Naive B cell (primary cell): ENCODE measurements at regions not wholly inside any gene's neighbourhood (a gene's known extent, or its start where the extent isn't known, plus 50 kb on each side); places are given as distances from the start of the nearest gene placed in this dataset.
A peak's percentile ranks its signal among the peaks of the same experiment; 100 is the strongest.

Experiments
- ATAC-seq, 2 donors: fragments of 150-1000 bp; cut with Tn5 transposase; 2 replicates each; pipeline ENCODE4 v1.10.0; 2021; ENCODE audit warnings: low read depth in 2 of 2, mild to moderate bottlenecking in 2 of 2, moderate library complexity in 2 of 2
- DNase-seq: peaks from one replicate; pipeline ENCODE4 v3.0.0; 2022
- H3K27ac Mint-ChIP-seq, 6 donors: one replicate each; pipeline ENCODE4 v1.8.0; 2020 to 2022; ENCODE audit warnings: mild to moderate bottlenecking in 6 of 6, mixed read lengths in 6 of 6, moderate library complexity in 5 of 6, inconsistent platforms in 2 of 6
- H3K27me3 Mint-ChIP-seq, 3 donors: one replicate each; pipeline ENCODE4 v1.8.0; 2021 to 2022; ENCODE audit warnings: mixed read lengths in 3 of 3, mild to moderate bottlenecking in 1 of 3
- H3K36me3 Mint-ChIP-seq, 2 donors: one replicate each; pipeline ENCODE4 v1.8.0; 2020 to 2022; ENCODE audit warnings: mixed read lengths in 2 of 2, inconsistent platforms in 1 of 2, mild to moderate bottlenecking in 1 of 2
- H3K4me1 Mint-ChIP-seq, 3 donors: one replicate each; pipeline ENCODE4 v1.8.0; 2020 to 2022; ENCODE audit warnings: mixed read lengths in 3 of 3, inconsistent platforms in 1 of 3, mild to moderate bottlenecking in 1 of 3, moderate library complexity in 1 of 3
- H3K4me3 Mint-ChIP-seq, 8 donors: one replicate each; pipeline ENCODE4 v1.8.0; 2020 to 2022; ENCODE audit warnings: mild to moderate bottlenecking in 8 of 8, mixed read lengths in 8 of 8, moderate library complexity in 8 of 8, inconsistent platforms in 2 of 8
- H3K9me3 Mint-ChIP-seq, 7 donors: one replicate each; pipeline ENCODE4 v1.8.0; 2020 to 2022; ENCODE audit warnings: mixed read lengths in 7 of 7, mild to moderate bottlenecking in 5 of 7, inconsistent platforms in 2 of 7, moderate library complexity in 1 of 7

DNA sequence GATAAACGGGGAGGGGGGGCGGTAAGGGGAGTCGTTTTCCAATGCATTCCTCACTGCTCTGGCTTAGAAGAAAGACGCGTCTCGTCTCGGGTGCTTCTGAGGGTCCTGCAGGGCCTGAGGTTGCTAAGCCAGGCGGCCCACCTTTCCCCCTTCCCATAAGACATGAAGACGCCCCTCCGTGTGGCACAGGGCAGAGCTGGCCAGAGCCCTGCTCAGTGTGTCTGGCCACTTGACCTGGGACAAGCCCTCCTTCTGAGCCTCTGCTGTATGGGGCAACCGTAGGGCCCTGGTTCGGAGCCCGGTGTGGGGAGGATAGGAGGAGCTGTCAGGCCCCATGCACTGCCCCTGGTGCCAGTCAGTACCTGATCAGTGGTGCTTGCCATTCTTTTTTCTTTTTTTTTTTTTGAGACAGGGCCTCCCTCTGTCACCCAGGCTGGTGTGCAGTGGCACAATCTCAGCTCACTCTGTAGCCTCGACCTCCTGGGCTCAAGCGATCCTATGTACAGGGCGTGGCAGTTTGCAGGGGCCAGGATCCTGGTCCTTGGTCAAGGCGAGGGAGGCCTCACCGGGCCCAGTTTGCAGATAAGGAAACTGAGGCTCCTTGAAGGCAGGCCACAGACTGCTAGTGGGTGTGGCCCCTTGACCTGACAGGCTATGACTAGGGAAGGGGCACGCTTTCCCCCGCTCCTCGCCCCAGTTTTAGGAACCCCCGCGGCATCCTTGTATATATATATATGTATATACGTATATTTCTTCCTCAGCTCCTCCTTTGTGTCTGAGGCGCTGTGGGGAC lies 172.3 kb upstream of the IER5L start:
- Mint-ChIP-seq H3K36me3 (no peaks in the 10 kb centered on the region), H3K27ac (peak overlapping the region in 1 of 6 donors; percentile 69), H3K27me3 (peaks cover 7 to 63% (median 42%) of the 10 kb centered on the region in 3 donors), H3K9me3 (peaks cover 0 to 2% (median 1%) of the 10 kb centered on the region in 7 donors), H3K4me3 (peak overlapping the region in 1 of 8 donors; percentile 33), H3K4me1 (peaks cover 7 to 13% (median 9%) of the 10 kb centered on the region in 3 donors)
- no peak for DNase-seq
- ATAC-seq = no peak

DNA sequence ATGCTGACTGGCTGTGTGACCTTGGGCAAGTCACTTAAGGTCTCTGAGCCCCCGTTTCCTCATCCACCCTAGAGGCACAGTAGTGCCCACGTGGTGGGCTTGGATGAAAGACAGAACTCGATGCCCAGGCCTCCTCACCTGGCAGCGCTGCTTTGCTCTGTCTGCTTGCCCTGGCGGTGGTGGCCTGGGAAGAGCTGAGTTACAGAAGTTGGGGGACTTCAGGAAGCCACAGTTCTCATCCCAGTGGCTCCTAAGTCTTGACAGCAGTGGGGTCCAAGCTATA lies 171.5 kb upstream of the IER5L start:
- DNase-seq (no peak), ATAC-seq (no peak)
- H3K9me3 Mint-ChIP-seq = no peaks in the 10 kb centered on the region
- peaks cover 4 to 60% (median 42%) of the 10 kb centered on the region in 3 donors for H3K27me3 Mint-ChIP-seq
- peaks cover 7 to 13% (median 9%) of the 10 kb centered on the region in 3 donors for H3K4me1 Mint-ChIP-seq
- H3K4me3 Mint-ChIP-seq = no peak overlapping the region
- no peaks in the 10 kb centered on the region for H3K36me3 Mint-ChIP-seq
- peak overlapping the region in 1 of 6 donors; percentile 24 for H3K27ac Mint-ChIP-seq

- peaks cover 4 to 56% (median 36%) of the 10 kb centered on the region in 3 donors for H3K27me3 Mint-ChIP-seq
- no peaks in the 10 kb centered on the region for H3K9me3 Mint-ChIP-seq
- H3K27ac Mint-ChIP-seq = no peak overlapping the region
- no peak for ATAC-seq
- H3K4me3 Mint-ChIP-seq = no peak overlapping the region
- DNase-seq = no peak
- H3K4me1 Mint-ChIP-seq = peaks cover 7 to 13% (median 9%) of the 10 kb centered on the region in 3 donors
- no peaks in the 10 kb centered on the region for H3K36me3 Mint-ChIP-seq
Observed at GRCh38 chr9:129348890-129349664, 171.0 kb upstream of the IER5L start.

GRCh38 chr9:129347316-129348120 lies 169.5 kb upstream of the IER5L start:
- ATAC-seq (no peak), DNase-seq (no peak)
- no peak overlapping the region for H3K4me3 Mint-ChIP-seq
- H3K4me1 Mint-ChIP-seq = peaks cover 7 to 12% (median 9%) of the 10 kb centered on the region in 3 donors
- no peaks in the 10 kb centered on the region for H3K36me3 Mint-ChIP-seq
- H3K27me3 Mint-ChIP-seq = peaks cover 0 to 52% (median 27%) of the 10 kb centered on the region in 3 donors
- peaks cover 0 to 4% (median 0%) of the 10 kb centered on the region in 7 donors for H3K9me3 Mint-ChIP-seq
- peak overlapping the region in 1 of 6 donors; percentile 49 for H3K27ac Mint-ChIP-seq

DNA sequence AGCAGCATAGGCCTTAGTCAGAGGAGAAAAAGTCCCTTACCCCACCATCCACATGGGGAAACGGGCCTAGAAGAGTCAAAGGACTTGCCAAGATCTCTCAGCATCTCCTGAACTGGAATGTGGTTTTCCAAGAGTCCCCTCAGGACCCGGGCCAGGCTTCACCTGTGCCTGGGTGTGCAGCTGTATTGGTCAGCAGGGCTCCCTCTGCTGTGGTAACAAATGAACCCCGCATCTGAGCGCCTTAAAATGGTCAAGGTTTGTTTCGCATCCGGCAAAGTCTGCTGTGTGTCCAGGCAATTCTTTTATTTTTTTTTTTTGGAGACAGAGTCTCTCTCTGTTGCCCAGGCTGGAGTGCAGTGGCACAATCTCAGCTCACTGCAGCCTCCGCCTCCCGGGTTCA lies 168.0 kb upstream of the IER5L start:
- H3K27ac Mint-ChIP-seq = no peak overlapping the region
- ATAC-seq = no peak
- no peaks in the 10 kb centered on the region for H3K36me3 Mint-ChIP-seq
- peaks cover 0 to 37% (median 17%) of the 10 kb centered on the region in 3 donors for H3K27me3 Mint-ChIP-seq
- peaks cover 0 to 7% (median 6%) of the 10 kb centered on the region in 3 donors for H3K4me1 Mint-ChIP-seq
- H3K4me3 Mint-ChIP-seq = no peak overlapping the region
- H3K9me3 Mint-ChIP-seq = peaks cover 0 to 4% (median 0%) of the 10 kb centered on the region in 7 donors
- DNase-seq = no peak

DNA sequence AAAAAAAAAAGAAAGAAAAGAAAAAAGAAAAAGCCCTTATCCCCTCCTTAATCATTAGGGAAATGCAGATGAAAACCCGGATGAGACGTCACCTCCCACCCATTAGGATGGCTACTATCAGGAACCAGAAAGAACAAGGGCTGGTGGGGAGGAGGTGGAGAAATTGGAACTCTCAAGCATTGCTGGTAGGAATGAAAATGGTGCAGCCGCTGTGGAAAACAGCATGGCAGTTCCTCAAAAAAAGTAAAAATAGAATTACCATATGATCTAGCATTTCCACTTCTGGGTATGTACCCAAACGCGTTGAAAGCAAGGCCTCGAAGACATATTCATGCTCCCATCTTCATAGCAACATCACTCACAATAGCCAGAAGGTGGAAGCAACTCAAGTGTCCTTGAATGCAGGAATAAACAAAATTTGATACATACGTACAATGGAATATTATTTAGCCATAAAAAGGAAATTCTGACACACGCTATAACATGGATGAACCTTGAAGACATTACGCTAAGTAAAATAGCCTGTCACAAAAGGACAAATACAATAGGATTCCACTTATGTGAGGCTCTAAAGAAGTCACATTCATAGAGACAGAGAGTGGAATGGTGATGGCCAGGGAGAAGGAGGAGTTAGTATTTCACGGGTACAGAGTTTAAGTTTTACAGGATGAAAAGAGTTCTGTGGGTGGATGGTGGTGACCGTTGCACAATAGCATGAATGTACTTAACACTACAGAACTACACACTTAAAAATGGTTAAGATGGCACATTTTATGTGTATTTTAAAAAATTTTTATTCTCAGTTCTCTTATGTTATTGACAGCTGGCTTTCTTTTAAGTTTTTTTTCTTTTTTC lies 166.8 kb upstream of the IER5L start:
- Mint-ChIP-seq H3K27ac (peak overlapping the region in 1 of 6 donors; percentile 45), H3K27me3 (peaks cover 0 to 29% (median 13%) of the 10 kb centered on the region in 3 donors), H3K9me3 (peaks cover 0 to 4% (median 0%) of the 10 kb centered on the region in 7 donors), H3K4me1 (peaks cover 0 to 7% (median 6%) of the 10 kb centered on the region in 3 donors), H3K36me3 (no peaks in the 10 kb centered on the region), H3K4me3 (no peak overlapping the region)
- DNase-seq = no peak
- ATAC-seq = no peak

DNA sequence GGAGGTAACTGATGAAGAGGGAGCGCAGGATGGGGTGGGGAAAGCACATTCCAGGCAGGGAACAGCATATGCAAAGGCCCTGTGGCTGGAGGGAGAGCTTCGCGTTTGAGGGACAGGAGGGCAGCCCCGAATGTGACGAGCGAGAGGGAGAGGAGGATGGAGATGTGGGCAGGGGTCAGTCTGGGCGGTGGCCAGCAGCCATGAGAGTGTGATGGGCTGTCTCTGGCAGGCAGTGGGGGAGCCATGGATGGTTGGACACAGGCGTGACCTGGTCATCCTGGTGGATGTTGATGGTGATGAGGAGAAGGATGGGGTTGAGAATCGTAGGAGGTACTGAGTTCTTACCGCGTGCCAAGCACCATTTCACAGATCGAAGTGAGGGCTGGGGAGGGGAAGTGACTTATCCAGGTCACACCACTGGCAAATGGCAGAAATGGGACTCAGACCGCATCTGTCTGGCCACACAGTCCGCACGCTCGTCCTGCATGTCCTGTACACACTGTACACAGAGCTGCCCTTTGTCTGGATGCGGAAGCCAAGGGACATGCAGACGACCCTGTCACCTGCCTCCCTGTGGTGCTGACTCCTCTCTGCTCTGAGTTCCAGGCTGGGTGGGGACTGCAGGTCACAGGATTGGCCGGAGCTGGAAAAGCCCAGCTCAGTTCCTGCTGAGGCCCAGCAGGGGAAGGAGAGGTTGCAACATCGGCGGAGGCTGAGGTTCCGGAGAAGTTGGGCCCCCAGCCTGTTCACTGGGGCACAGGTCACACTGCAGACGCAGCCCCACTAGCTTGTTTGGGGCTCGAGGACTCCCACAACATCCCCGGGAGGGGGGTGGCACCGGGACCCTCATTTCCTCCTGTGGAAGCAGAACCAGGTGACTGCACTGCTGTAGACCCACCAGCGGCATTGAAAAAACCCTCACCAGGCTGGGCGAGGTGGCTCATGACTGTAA lies 165.6 kb upstream of the IER5L start:
- peaks cover 0 to 4% (median 0%) of the 10 kb centered on the region in 7 donors for H3K9me3 Mint-ChIP-seq
- H3K36me3 Mint-ChIP-seq = no peaks in the 10 kb centered on the region
- peaks cover 0 to 17% (median 4%) of the 10 kb centered on the region in 3 donors for H3K27me3 Mint-ChIP-seq
- H3K4me3 Mint-ChIP-seq = no peak overlapping the region
- DNase-seq (no peak), ATAC-seq (no peak)
- peak overlapping the region in 2 of 6 donors; percentile 73 to 86 for H3K27ac Mint-ChIP-seq
- peaks cover 0 to 6% (median 5%) of the 10 kb centered on the region in 3 donors for H3K4me1 Mint-ChIP-seq

GRCh38 chr9:129342591-129343423 lies 164.7 kb upstream of the IER5L start:
- H3K9me3 Mint-ChIP-seq = peaks cover 0 to 4% (median 0%) of the 10 kb centered on the region in 7 donors
- no peak overlapping the region for H3K4me3 Mint-ChIP-seq
- no peak for DNase-seq
- peaks cover 0 to 8% (median 3%) of the 10 kb centered on the region in 3 donors for H3K4me1 Mint-ChIP-seq
- no peaks in the 10 kb centered on the region for H3K36me3 Mint-ChIP-seq
- H3K27me3 Mint-ChIP-seq = peaks cover 3 to 11% (median 3%) of the 10 kb centered on the region in 3 donors
- ATAC-seq = no peak
- H3K27ac Mint-ChIP-seq = peak overlapping the region in 1 of 6 donors; percentile 73

DNA sequence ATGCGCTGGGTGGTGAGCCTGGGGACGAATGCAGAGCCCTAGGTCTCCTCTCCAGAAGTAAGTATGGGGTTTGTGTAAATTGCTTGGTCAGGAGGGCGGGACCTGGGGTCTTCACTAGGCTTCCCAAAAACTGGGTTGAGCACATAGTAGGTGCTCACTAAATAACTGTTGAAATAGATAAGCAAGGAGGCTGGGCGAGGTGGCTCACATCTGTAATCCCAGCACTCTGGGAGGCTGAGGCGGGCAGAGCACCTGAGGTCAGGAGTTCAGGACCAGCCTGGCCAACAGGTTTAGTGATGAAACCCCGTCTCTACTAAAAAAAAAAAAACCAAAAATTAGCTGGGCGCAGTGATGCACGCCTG lies 163.9 kb upstream of the IER5L start:
- H3K27ac Mint-ChIP-seq = no peak overlapping the region

DNA sequence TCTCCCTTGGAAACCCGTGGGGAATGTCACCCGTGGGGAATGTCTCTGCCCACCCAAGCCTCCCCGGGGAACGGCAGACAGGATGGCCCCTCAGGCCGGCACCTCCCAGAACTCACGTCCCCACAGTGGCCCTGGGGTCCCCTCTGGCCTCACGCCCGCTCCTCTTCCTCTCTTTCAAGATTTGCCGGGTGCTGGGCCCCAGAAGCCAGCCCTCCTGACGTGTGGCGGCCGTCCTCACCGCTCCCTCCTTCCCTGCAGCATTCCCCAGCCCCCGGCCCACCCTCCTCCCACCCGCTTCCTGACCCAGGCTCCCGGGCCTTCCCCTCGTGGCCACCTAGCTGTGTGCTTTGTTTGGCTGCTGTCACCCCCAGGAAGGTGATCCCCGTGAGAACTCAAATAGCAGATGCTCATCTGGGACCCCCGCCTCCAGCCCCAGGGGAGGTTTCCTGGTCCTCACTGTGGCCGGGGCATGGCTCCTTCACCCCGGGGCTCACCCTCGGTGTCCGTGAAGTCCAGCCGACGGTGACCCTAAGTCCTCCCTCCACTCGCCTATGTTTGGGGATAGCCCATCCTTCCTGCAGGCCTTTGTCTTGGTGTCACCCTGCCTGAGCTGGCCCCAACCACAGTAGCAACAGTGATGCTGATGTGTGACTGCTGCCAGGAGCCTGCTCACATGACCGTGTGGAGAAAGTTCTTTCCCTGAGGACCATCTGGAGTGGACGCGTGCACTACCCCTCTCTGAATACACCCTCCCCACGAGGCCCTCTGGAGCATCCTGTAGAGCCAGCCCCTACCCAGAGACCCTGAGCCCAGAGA lies 163.3 kb upstream of the IER5L start:
- H3K4me3 Mint-ChIP-seq = peak overlapping the region in 1 of 8 donors; percentile 17
- no peak overlapping the region for H3K27ac Mint-ChIP-seq

More for the DNA sequence above, 163.9 kb upstream of the IER5L start:
- peaks cover 0 to 4% (median 0%) of the 10 kb centered on the region in 7 donors for H3K9me3 Mint-ChIP-seq
- no peaks in the 10 kb centered on the region for H3K36me3 Mint-ChIP-seq
- H3K4me3 Mint-ChIP-seq = no peak overlapping the region
- peaks cover under 1 to 11% (median 3%) of the 10 kb centered on the region in 3 donors for H3K4me1 Mint-ChIP-seq
- peaks cover 5 to 14% (median 7%) of the 10 kb centered on the region in 3 donors for H3K27me3 Mint-ChIP-seq
- DNase-seq (no peak), ATAC-seq (no peak)

More for the DNA sequence above, 163.3 kb upstream of the IER5L start:
- peaks cover 3 to 10% (median 6%) of the 10 kb centered on the region in 3 donors for H3K4me1 Mint-ChIP-seq
- no peaks in the 10 kb centered on the region for H3K36me3 Mint-ChIP-seq
- no peak for DNase-seq
- peaks cover 0 to 4% (median 0%) of the 10 kb centered on the region in 7 donors for H3K9me3 Mint-ChIP-seq
- ATAC-seq = no peak
- H3K27me3 Mint-ChIP-seq = peaks cover 7 to 20% (median 10%) of the 10 kb centered on the region in 3 donors
